OCI-LY7 (cell line): ENCODE measurements at regions not wholly inside any gene's neighbourhood (a gene's known extent, or its start where the extent isn't known, plus 50 kb on each side); places are given as distances from the start of the nearest gene placed in this dataset.

Experiments
- BruUV-seq: library from RNA; stranded (reverse); fragments of 400-500 nt; replicated peaks from 2 replicates; lab custom pipeline; 2021; lab: Mats Ljungman, UMichigan
- CTCF ChIA-PET: fragments of 300-600 bp; sonication (Branson Sonifier 250); formaldehyde crosslinking; loops from one replicate; lab custom pipeline; 2022; ENCODE audit warnings: antibody characterized with exemption; ENCODE audit not compliant: unreplicated experiment; lab: Charles Lee
- POLR2A ChIA-PET: fragments of 300-600 bp; sonication (Branson Sonifier 250); formaldehyde crosslinking; loops from one replicate; lab custom pipeline; 2022; ENCODE audit warnings: antibody characterized with exemption; lab: Charles Lee
- DNase-seq: peaks from one replicate; pipeline ENCODE4 v3.0.0-alpha.2; 2015; ENCODE audit warnings: low spot score
- H2AFZ ChIP-seq: fragments of 200-600 bp; sonication (generic), shearing (Covaris generic); 2 replicates; pipeline ENCODE4 v1.6.1; 2014; ENCODE audit warnings: mild to moderate bottlenecking, antibody characterized with exemption, low read length, moderate library complexity
- H3K27ac ChIP-seq: fragments of 200-600 bp; sonication (generic); 2 replicates; pipeline ENCODE4 v1.5.1; 2014; ENCODE audit warnings: mixed run types, low read depth, mild to moderate bottlenecking, moderate library complexity, low read length, inconsistent platforms; ENCODE audit not compliant: poor library complexity, severe bottlenecking
- H3K36me3 ChIP-seq: fragments of 200-600 bp; sonication (generic); 2 replicates; pipeline ENCODE4 v1.6.1; 2014; ENCODE audit warnings: mild to moderate bottlenecking, antibody characterized with exemption, low read length, moderate library complexity, mixed read lengths; ENCODE audit not compliant: insufficient read depth
- H3K4me1 ChIP-seq: fragments of 200-600 bp; sonication (generic); 2 replicates; pipeline ENCODE4 v1.5.1; 2014; ENCODE audit warnings: mild to moderate bottlenecking, low read length; ENCODE audit not compliant: insufficient read depth, poor library complexity, severe bottlenecking
- H3K4me2 ChIP-seq: fragments of 200-600 bp; sonication (generic); 2 replicates; pipeline ENCODE4 v1.6.1; 2014; ENCODE audit warnings: mild to moderate bottlenecking, low read length
- H3K4me3 ChIP-seq: fragments of 200-600 bp; sonication (generic); 2 replicates; pipeline ENCODE4 v1.5.1; 2014; ENCODE audit warnings: mild to moderate bottlenecking, low read depth, low read length; ENCODE audit not compliant: poor library complexity, severe bottlenecking
- H3K79me2 ChIP-seq: fragments of 200-600 bp; sonication (generic); 2 replicates; pipeline ENCODE4 v1.6.1; 2016; ENCODE audit warnings: low read depth, mild to moderate bottlenecking, low read length, moderate library complexity, mixed read lengths; ENCODE audit not compliant: insufficient read depth
- H3K9me2 ChIP-seq: fragments of 200-600 bp; sonication (generic); 2 replicates; pipeline ENCODE4 v1.6.1; 2016; ENCODE audit warnings: mild to moderate bottlenecking, low read length, mixed read lengths; ENCODE audit not compliant: insufficient read depth
- H3K9me3 ChIP-seq: fragments of 200-600 bp; sonication (generic); 2 replicates; pipeline ENCODE4 v1.6.1; 2014; ENCODE audit warnings: mild to moderate bottlenecking, mixed run types, low read length, mixed read lengths
- H4K20me1 ChIP-seq: fragments of 200-600 bp; sonication (generic); 2 replicates; pipeline ENCODE4 v1.6.1; 2014; ENCODE audit warnings: mild to moderate bottlenecking, antibody characterized with exemption, low read length, moderate library complexity, mixed read lengths; ENCODE audit not compliant: insufficient read depth
- CTCF ChIP-seq: fragments of 200-600 bp; sonication (generic); conservative IDR thresholded peaks from 2 replicates; pipeline ENCODE4 v1.5.1; 2014; ENCODE audit warnings: mild to moderate bottlenecking, antibody characterized with exemption, low read length, moderate library complexity, mixed read lengths
- EZH2phosphoT487 ChIP-seq: fragments of 200-600 bp; sonication (generic); IDR thresholded peaks from 2 replicates; pipeline ENCODE4 v1.6.1; 2018; ENCODE audit warnings: low read depth, borderline replicate concordance, mild to moderate bottlenecking, mixed run types, antibody characterized with exemption, low read length, moderate library complexity, mixed read lengths
- intact Hi-C: fragments of 100-400 bp; cut with micrococcal nuclease; formaldehyde crosslinking; loops from one replicate; pipeline ENCODE4 v1.10.0; 2022; ENCODE audit not compliant: unreplicated experiment

DNA sequence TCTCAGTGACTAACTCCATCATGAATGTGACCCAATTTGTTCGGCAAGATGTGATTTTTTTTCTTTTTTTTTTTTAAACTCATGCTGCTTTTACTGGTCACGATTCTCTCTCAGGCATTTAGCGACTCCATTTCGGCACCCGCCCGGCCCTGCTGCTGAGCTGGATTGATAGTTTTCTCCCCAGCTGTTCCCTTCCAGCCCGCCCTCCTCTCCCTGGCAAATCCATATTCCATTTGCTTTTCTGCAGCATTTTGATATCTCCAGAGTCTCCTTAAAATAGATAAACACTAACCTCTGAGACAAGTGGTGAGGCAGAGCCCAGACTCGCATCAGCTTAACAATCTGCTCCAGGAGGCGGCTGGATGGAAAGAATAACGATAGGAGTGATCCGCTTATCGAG lies 55.5 kb upstream of the KATNAL1 start:
- TF ChIP-seq CTCF (no peak), EZH2phosphoT487 (no peak)
- H3K36me3 ChIP-seq: peaks cover 97% of the 10 kb centered on the region
- no TSS peak for BruUV-seq

GRCh38 chr13:30363725-30364124 lies 56.4 kb upstream of the KATNAL1 start:
- H3K27ac ChIP-seq: no peak overlapping the region
- CTCF ChIA-PET: no interaction called here
- DNase-seq: no peak
- BruUV-seq: no TSS peak
- H3K36me3 ChIP-seq: peaks cover 99% of the 10 kb centered on the region
- no peaks in the 10 kb centered on the region for H3K9me3 ChIP-seq
- intact Hi-C loops: no loop called here
- no peaks in the 10 kb centered on the region for H4K20me1 ChIP-seq
- H3K4me1 ChIP-seq: peaks cover 19% of the 10 kb centered on the region
- POLR2A ChIA-PET: interaction anchor here (1.1 kb wide), 1 partner anchor 10 kb away, joined by 3 read pairs; no protein-coding TSS in a partner anchor
- no peak overlapping the region for H3K4me2 ChIP-seq
- no peaks in the 10 kb centered on the region for H3K9me2 ChIP-seq
- no peaks in the 10 kb centered on the region for H3K79me2 ChIP-seq
- H3K4me3 ChIP-seq: no peak overlapping the region
- no peak for TF ChIP-seq EZH2phosphoT487
- TF ChIP-seq CTCF: no peak
- no peak overlapping the region for H2AFZ ChIP-seq

More for the DNA sequence above, 55.5 kb upstream of the KATNAL1 start:
- H2AFZ ChIP-seq: no peak overlapping the region
- no peaks in the 10 kb centered on the region for H3K9me3 ChIP-seq
- ChIA-PET CTCF (no interaction called here), POLR2A (interaction anchor here (0.5 to 1.4 kb wide), 6 partner anchors 8 to 247 kb away, joined by 3 to 8 read pairs (median 4); no protein-coding TSS in a partner anchor)
- H3K27ac ChIP-seq: no peak overlapping the region
- intact Hi-C loops: no loop called here
- H3K9me2 ChIP-seq: no peaks in the 10 kb centered on the region
- no peak for DNase-seq
- H3K4me3 ChIP-seq: no peak overlapping the region
- no peak overlapping the region for H3K4me2 ChIP-seq
- no peaks in the 10 kb centered on the region for H3K79me2 ChIP-seq
- peaks cover 16% of the 10 kb centered on the region for H3K4me1 ChIP-seq
- no peaks in the 10 kb centered on the region for H4K20me1 ChIP-seq

DNA sequence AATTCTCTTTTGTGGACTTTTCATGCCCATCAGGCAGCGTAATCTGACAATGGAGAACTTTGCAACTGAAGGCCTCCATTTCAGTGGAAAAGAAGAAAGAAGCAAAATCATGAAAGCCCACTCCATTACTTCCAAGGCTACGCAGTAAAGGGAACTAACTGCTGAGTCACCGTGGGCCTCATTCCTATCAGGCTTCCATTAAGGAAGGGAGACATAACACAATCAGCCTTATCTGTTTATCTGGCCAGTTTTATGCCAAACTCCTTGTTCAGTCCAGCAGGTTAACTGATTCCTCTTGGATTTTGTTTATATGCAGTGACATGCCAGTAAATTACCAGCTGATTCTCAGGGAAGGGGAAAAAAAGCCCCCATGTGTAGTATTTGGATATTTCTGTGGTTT lies 56.8 kb upstream of the KATNAL1 start:
- intact Hi-C loops: no loop called here
- no TSS peak for BruUV-seq
- no peak for DNase-seq
- H3K9me3 ChIP-seq: no peaks in the 10 kb centered on the region
- CTCF ChIA-PET: no interaction called here
- no peak overlapping the region for H2AFZ ChIP-seq
- H3K4me2 ChIP-seq: no peak overlapping the region
- peaks cover 100% of the 10 kb centered on the region for H3K36me3 ChIP-seq
- peaks cover 3% of the 10 kb centered on the region; the same call in 1 of the 2 replicates for H3K79me2 ChIP-seq
- H3K27ac ChIP-seq: no peak overlapping the region
- no peaks in the 10 kb centered on the region for H3K9me2 ChIP-seq
- TF ChIP-seq CTCF: no peak
- H4K20me1 ChIP-seq: no peaks in the 10 kb centered on the region
- peaks cover 23% of the 10 kb centered on the region for H3K4me1 ChIP-seq
- no peak overlapping the region for H3K4me3 ChIP-seq
- POLR2A ChIA-PET: interaction anchor here (1.1 kb wide), 1 partner anchor 10 kb away, joined by 3 read pairs; no protein-coding TSS in a partner anchor
